Endothelial cell of umbilical vein (primary cell): ENCODE measurements at regions not wholly inside any gene's neighbourhood (a gene's known extent, or its start where the extent isn't known, plus 50 kb on each side); places are given as distances from the start of the nearest gene placed in this dataset.

Experiments
- BruUV-seq: library from RNA; stranded (reverse); fragments of 400-500 nt; replicated peaks from 2 replicates; lab custom pipeline; 2021; lab: Mats Ljungman, UMichigan
- CTCF ChIA-PET: fragments of 300-600, 350-600 bp; sonication (Branson Sonifier 250); formaldehyde crosslinking; loops from one replicate; lab custom pipeline; 2021; ENCODE audit warnings: antibody characterized with exemption, inconsistent platforms; lab: Charles Lee
- POLR2A ChIA-PET: fragments of 300-600, 350-600 bp; sonication (Branson Sonifier 250); formaldehyde crosslinking; loops from one replicate; lab custom pipeline; 2021; ENCODE audit warnings: antibody characterized with exemption, inconsistent platforms; lab: Charles Lee
- DNase-seq: peaks from one replicate; pipeline ENCODE4 v3.0.0-alpha.2; 2011; ENCODE audit warnings: low read depth, low spot score
- FAIRE-seq: peaks from 2 replicates; lab custom pipeline; 2011; peaks lifted over from hg19 to GRCh38; lab: Jason Lieb, UNC
- H2AFZ ChIP-seq: 2 replicates; pipeline ENCODE4 v1.6.0; 2012; ENCODE audit warnings: low read depth, low read length, control low read depth, inconsistent platforms
- H3K27ac ChIP-seq: 2 replicates; pipeline ENCODE4 v1.5.1; 2011; ENCODE audit warnings: low read depth, mild to moderate bottlenecking, control low read depth, low read length, moderate library complexity; ENCODE audit not compliant: insufficient read depth
- H3K27me3 ChIP-seq, 2 experiments: 2 replicates each; pipeline versions ENCODE4 v1.6.0 to v1.6.1; 2011; ENCODE audit warnings: low read length in 2 of 2, mixed read lengths in 1 of 2; ENCODE audit not compliant: control insufficient read depth in 2 of 2, insufficient read depth in 2 of 2
- H3K36me3 ChIP-seq, 2 experiments: 2 replicates in 1 of 2; 3 replicates in 1 of 2; pipeline ENCODE4 v1.5.1; 2011; ENCODE audit warnings: low read length in 2 of 2, mild to moderate bottlenecking in 1 of 2, moderate library complexity in 1 of 2; ENCODE audit not compliant: control insufficient read depth in 2 of 2, insufficient read depth in 2 of 2; ENCODE audit errors: extremely low read depth in 1 of 2
- H3K4me1 ChIP-seq: 3 replicates; pipeline ENCODE4 v1.5.1; 2011; ENCODE audit warnings: mild to moderate bottlenecking, low read length; ENCODE audit not compliant: control insufficient read depth, insufficient read depth; ENCODE audit errors: extremely low read depth
- H3K4me2 ChIP-seq: 2 replicates; pipeline ENCODE4 v1.6.1; 2011; ENCODE audit warnings: low read length, control low read depth, mixed read lengths; ENCODE audit not compliant: insufficient read depth
- H3K4me3 ChIP-seq, 3 experiments: fragments of 200-600 bp in 1 of 3; sonication (generic), shearing (Covaris generic) in 1 of 3; replicated peaks in 1 of 3; 2 replicates each; pipeline ENCODE4 v1.5.1; 2011 to 2016; ENCODE audit warnings: control low read depth in 3 of 3, low read length in 3 of 3, mild to moderate bottlenecking in 2 of 3, inconsistent platforms in 1 of 3, low read depth in 1 of 3, moderate library complexity in 1 of 3; ENCODE audit not compliant: insufficient read depth in 1 of 3
- H3K79me2 ChIP-seq: 2 replicates; pipeline ENCODE4 v1.6.0; 2012; ENCODE audit warnings: low read length, inconsistent platforms; ENCODE audit not compliant: control insufficient read depth, insufficient read depth
- H3K9ac ChIP-seq: replicated peaks from 2 replicates; pipeline ENCODE3; 2011; ENCODE audit warnings: low read length, control low read depth; ENCODE audit not compliant: insufficient read depth; ENCODE audit errors: extremely low read depth
- H3K9me1 ChIP-seq: replicated peaks from 3 replicates; pipeline ENCODE4 v1.6.0; 2011; ENCODE audit warnings: mild to moderate bottlenecking, low read length; ENCODE audit not compliant: control insufficient read depth, insufficient read depth; ENCODE audit errors: extremely low read depth
- H3K9me3 ChIP-seq: replicated peaks from 2 replicates; pipeline ENCODE4 v1.5.1; 2012; ENCODE audit warnings: low read length, inconsistent platforms; ENCODE audit not compliant: control insufficient read depth, insufficient read depth
- H4K20me1 ChIP-seq: replicated peaks from 2 replicates; pipeline ENCODE3; 2011; ENCODE audit warnings: mild to moderate bottlenecking, low read length; ENCODE audit not compliant: control insufficient read depth, insufficient read depth; ENCODE audit errors: extremely low read depth
- CTCF ChIP-seq, 2 donors: IDR thresholded peaks; 1 replicate in 1 of 2; 2 replicates in 1 of 2; pipeline ENCODE4 v1.5.1; 2011; ENCODE audit warnings: low read length in 2 of 2, mild to moderate bottlenecking in 2 of 2, moderate library complexity in 2 of 2, control low read depth in 1 of 2, inconsistent platforms in 1 of 2, low read depth in 1 of 2; ENCODE audit not compliant: insufficient read depth in 1 of 2; ENCODE audit errors: extremely low read depth in 1 of 2
- EZH2 ChIP-seq: IDR thresholded peaks from 2 replicates; pipeline ENCODE4 v1.6.1; 2012; ENCODE audit warnings: borderline replicate concordance, low read depth, mild to moderate bottlenecking, moderate library complexity, low read length, inconsistent platforms; ENCODE audit not compliant: severe bottlenecking
- FOS ChIP-seq: IDR thresholded peaks from 2 replicates; pipeline ENCODE4 v1.6.1; 2011; ENCODE audit warnings: mild to moderate bottlenecking, low read length, moderate library complexity, borderline replicate concordance; ENCODE audit not compliant: insufficient read depth
- GATA2 ChIP-seq: IDR thresholded peaks from 2 replicates; pipeline ENCODE4 v1.7.0; 2011; ENCODE audit warnings: low read depth, mild to moderate bottlenecking, moderate library complexity, mixed read lengths, low read length; ENCODE audit not compliant: insufficient read length, insufficient read depth
- JUN ChIP-seq: IDR thresholded peaks from 2 replicates; pipeline ENCODE4 v1.6.1; 2011; ENCODE audit warnings: borderline replicate concordance, low read depth; ENCODE audit not compliant: insufficient read length, insufficient read depth
- MAX ChIP-seq: IDR thresholded peaks from 2 replicates; pipeline ENCODE4 v1.6.1; 2011; ENCODE audit not compliant: insufficient read depth, insufficient read length
- MYC ChIP-seq: IDR thresholded peaks from one replicate; pipeline ENCODE4 v1.6.1; 2011; ENCODE audit warnings: mild to moderate bottlenecking, low read depth, low read length
- POLR2A ChIP-seq: IDR thresholded peaks from 2 replicates; pipeline ENCODE4 v1.6.1; 2012; ENCODE audit warnings: low read depth, mild to moderate bottlenecking, control low read depth, low read length
- POLR2AphosphoS5 ChIP-seq: IDR thresholded peaks from 2 replicates; pipeline ENCODE4 v1.6.1; 2012; ENCODE audit warnings: low read depth, mild to moderate bottlenecking, control low read depth, low read length, moderate library complexity; ENCODE audit not compliant: insufficient read depth
- dilution Hi-C: fragments of 300-500 bp; cut with MboI; formaldehyde crosslinking; loops from one replicate; pipeline ENCODE4 v1.15.0; 2019; ENCODE audit warnings: low sequenced_read_pairs; ENCODE audit not compliant: extremely low pct_ligation_motif_present
- intact Hi-C: fragments of 100-400 bp; cut with micrococcal nuclease; formaldehyde crosslinking; loops from one replicate; pipeline ENCODE4 v1.10.0; 2022

GRCh38 chr6:155604991-155605390 is 149.4 kb upstream of the NOX3 start:
- Histone ChIP-seq H3K36me3 (no peaks in the 10 kb centered on the region), H3K9me3 (no peaks in the 10 kb centered on the region), H3K79me2 (no peaks in the 10 kb centered on the region), H3K9ac (no peak overlapping the region), H4K20me1 (no peaks in the 10 kb centered on the region), H3K4me2 (no peak overlapping the region), H3K27ac (no peak overlapping the region), H3K4me3 (no peak overlapping the region), H3K9me1 (no peaks in the 10 kb centered on the region), H3K27me3 (no peaks in the 10 kb centered on the region), H2AFZ (no peak overlapping the region), H3K4me1 (no peaks in the 10 kb centered on the region)
- FAIRE-seq, result no peak
- intact Hi-C loops, result no loop called here
- CTCF ChIA-PET, result no interaction called here
- POLR2A ChIA-PET, result no interaction called here
- no peak for TF ChIP-seq JUN
- TF ChIP-seq POLR2A, result no peak
- no peak for TF ChIP-seq POLR2AphosphoS5
- no peak for TF ChIP-seq MYC
- TF ChIP-seq EZH2, result no peak
- TF ChIP-seq FOS, result no peak
- no peak for TF ChIP-seq GATA2
- no peak for TF ChIP-seq MAX
- TF ChIP-seq CTCF (IDR thresholded peaks at IDR 0.05; ENCODE audit: extremely low read depth in 1 of 2, insufficient read depth in 1 of 2, low read depth in 1 of 2, low read length in 2 of 2), result no peak
- dilution Hi-C loops, result no loop called here
- BruUV-seq, result no TSS peak
- DNase-seq, result no peak
